Sigmoid colon (tissue), 4 donors: ENCODE measurements at regions not wholly inside any gene's neighbourhood (a gene's known extent, or its start where the extent isn't known, plus 50 kb on each side); places are given as distances from the start of the nearest gene placed in this dataset.

Experiments used
- POLR2A ChIP-seq, 2 donors: fragments of 450-650 bp; IDR thresholded peaks; one replicate each; pipeline ENCODE4 v1.6.1; 2016; ENCODE audit warnings: antibody characterized with exemption in 2 of 2, mild to moderate bottlenecking in 2 of 2, moderate library complexity in 2 of 2
- POLR2AphosphoS5 ChIP-seq, 4 donors: sonication (generic); formaldehyde crosslinking; IDR thresholded peaks; one replicate each; pipeline ENCODE4 v1.6.1; 2017; ENCODE audit warnings: antibody characterized with exemption in 4 of 4
- TF ChIP-seq, protein P1 (sequence below), 4 experiments: fragments of 450-650 bp in 3 of 4; fragments of 200-600 bp in 1 of 4; IDR thresholded peaks; one replicate each; pipeline ENCODE4 v1.5.1; 2016 to 2019; ENCODE audit warnings: antibody characterized with exemption in 4 of 4, mild to moderate bottlenecking in 3 of 4, moderate library complexity in 2 of 4

DNA sequence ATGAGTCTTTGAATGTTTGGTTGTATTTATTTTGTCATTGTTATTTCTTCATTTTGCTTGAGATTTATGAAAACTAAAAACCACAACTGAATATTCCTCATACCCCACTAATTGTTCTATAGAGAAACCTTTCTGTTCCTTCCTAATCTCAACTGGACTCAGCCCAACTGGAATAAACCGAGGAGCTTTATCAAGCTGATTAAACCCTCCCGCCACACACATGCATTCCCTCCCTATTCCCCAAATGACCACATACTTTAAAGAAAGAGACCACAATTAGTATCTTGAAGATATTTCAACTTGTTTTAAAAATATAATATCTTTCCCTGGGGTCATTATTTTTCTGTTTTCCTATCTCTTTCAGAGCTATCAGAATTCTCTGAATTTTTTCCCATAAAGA, 107.5 kb downstream of the OSR1 start:
- TF ChIP-seq, protein P1, sequence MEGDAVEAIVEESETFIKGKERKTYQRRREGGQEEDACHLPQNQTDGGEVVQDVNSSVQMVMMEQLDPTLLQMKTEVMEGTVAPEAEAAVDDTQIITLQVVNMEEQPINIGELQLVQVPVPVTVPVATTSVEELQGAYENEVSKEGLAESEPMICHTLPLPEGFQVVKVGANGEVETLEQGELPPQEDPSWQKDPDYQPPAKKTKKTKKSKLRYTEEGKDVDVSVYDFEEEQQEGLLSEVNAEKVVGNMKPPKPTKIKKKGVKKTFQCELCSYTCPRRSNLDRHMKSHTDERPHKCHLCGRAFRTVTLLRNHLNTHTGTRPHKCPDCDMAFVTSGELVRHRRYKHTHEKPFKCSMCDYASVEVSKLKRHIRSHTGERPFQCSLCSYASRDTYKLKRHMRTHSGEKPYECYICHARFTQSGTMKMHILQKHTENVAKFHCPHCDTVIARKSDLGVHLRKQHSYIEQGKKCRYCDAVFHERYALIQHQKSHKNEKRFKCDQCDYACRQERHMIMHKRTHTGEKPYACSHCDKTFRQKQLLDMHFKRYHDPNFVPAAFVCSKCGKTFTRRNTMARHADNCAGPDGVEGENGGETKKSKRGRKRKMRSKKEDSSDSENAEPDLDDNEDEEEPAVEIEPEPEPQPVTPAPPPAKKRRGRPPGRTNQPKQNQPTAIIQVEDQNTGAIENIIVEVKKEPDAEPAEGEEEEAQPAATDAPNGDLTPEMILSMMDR (IDR thresholded peaks at IDR 0.05), result no peak
- TF ChIP-seq POLR2A (IDR thresholded peaks at IDR 0.05) (no peak), POLR2AphosphoS5 (IDR thresholded peaks at IDR 0.05) (no peak)
